Stimulated activated CD8-positive, alpha-beta memory T cell treated with anti-CD3 and anti-CD28 coated beads, Interleukin-12 subunit alpha, Interleukin-12 subunit beta, amount 100 ng/mL, for 24 hours (primary cell): ENCODE measurements at regions not wholly inside any gene's neighbourhood (a gene's known extent, or its start where the extent isn't known, plus 50 kb on each side); places are given as distances from the start of the nearest gene placed in this dataset.

Source experiments
- DNase-seq: peaks from one replicate; pipeline ENCODE4 v3.0.0-alpha.2; 2020; ENCODE audit errors: extremely low read depth

- no peak for DNase-seq
These were observed 82.9 kb downstream of the HES1 start for GRCh38 chr3:194218646-194219453.

GRCh38 chr3:194219826-194220410 lies 84.0 kb downstream of the HES1 start:
- no peak for DNase-seq

- DNase-seq, result no peak
These were observed 85.0 kb downstream of the HES1 start for GRCh38 chr3:194220901-194221326.

- DNase-seq, result no peak
These were observed 85.4 kb downstream of the HES1 start for GRCh38 chr3:194221336-194221735.

DNA sequence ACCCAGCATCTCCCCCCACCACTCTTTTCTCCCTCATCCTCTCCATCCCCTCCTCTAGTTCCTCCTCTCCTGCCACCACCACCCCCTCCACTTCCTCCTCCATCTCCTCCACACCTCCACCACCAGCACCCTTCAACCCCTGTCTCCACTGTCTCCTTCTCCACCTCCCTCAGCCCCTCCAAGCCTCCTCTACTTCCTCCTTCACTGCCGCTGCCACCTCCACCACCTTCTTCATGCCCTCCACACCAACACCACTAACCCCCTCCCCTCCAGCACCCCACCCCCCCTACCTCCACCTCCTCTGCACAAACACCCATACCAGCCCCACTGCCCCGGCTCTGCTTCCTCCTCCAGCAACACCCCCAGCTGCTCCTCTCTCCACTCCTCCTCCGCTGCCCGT lies 88.0 kb downstream of the HES1 start:
- DNase-seq, result no peak

GRCh38 chr3:194224471-194225417 lies 88.8 kb downstream of the HES1 start:
- DNase-seq, result no peak

DNA sequence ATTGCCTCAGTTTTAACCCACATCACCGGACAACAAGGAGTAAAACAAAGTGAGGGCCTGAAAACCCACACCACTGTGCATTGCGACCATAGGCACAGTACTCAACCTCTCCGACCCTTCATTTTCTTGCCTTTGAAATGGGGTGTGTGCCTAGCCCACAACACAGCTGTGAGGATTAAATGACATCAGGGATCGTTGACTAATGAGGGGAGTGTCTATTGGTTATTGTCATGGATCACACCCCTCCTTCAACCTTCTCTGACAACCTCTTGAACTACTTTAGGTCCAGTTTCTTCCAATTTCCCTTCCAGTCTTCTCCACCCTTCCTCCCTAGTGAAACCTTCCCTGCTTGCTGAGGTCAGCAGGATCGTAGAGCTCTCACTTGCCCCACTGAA lies 89.5 kb downstream of the HES1 start:
- DNase-seq, result no peak

- DNase-seq, result no peak
These were observed 90.2 kb downstream of the HES1 start for GRCh38 chr3:194225988-194226663.

DNA sequence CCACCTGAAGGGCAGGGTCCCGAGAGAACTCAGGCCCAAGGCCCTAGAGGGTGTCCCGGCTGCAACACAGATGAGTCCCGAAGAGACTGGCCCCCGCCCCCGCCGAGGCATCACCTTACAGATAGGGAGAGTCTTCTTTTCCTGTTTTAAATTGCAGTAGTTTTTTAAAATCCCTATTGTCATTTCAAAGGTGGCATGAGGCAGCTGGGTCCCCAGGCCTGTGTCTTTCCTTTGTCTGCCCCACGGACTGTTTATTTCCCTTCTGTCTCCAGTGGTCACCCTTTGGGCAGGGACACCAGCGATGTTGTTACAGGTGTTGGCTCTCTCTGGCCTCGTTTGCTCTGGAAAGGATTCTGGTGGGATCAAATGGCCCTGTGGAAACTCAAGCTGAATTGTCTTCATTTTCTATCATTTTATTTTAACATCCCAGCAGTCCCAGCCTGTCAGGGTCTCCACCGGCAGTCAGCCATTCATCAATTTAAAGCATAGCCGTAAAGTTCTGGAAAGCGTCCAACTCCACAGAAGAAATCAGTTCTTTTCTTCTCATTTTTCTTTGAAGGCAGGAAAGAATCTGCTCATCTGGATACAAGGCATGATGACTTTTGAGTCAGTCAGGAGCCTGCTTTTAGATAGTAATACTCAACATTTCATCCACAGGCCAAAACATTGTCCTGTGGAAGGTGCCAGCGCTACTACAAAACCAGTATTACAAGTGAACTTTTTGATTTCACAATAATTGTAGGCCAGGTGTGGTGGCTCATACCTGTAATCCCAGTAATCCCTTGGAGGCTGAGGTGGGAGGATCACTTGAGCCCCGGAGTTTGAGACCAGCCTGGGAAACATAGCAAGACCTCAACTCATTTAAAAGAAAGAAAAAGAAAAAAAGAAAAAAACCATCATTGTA lies 96.2 kb downstream of the HES1 start:
- DNase-seq, result no peak

GRCh38 chr3:194233150-194233549 lies 97.2 kb downstream of the HES1 start:
- no peak for DNase-seq

- DNase-seq, result no peak
These were observed 99.2 kb downstream of the HES1 start for GRCh38 chr3:194235160-194235559.

- DNase-seq, result no peak
These were observed 101.2 kb downstream of the HES1 start for GRCh38 chr3:194237110-194237509.

- no peak for DNase-seq
These were observed 104.8 kb downstream of the HES1 start for GRCh38 chr3:194240766-194241165.

DNA sequence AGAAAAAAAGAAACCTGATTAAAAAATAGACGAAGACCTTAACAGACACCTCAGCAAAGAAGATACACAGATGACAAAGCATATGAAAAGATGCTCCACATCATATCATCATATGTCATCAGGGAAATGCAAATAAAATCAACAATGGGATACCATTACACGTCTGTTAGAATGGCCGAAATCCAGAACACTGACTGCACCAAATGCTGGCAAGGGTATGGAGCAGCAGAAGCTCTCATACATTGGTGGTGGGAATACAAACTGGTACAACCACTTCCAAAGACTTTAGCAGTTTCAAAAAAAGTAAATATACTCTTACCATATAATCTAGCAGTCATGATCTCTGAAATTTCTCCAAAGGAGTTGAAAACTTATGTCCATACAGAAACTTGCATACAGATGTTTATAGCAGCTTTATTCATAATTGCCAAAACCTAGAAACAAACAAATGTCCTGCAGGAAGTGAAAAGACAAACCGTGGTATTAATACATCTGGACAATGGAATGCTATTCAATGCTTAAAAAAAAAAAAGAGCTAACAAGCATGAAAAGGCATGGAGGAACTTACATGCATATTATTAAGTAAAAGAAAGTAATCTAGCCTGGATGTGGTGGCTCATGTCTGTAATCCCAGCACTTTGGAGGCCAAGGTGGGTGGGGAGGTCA lies 107.4 kb downstream of the HES1 start:
- DNase-seq, result no peak

DNA sequence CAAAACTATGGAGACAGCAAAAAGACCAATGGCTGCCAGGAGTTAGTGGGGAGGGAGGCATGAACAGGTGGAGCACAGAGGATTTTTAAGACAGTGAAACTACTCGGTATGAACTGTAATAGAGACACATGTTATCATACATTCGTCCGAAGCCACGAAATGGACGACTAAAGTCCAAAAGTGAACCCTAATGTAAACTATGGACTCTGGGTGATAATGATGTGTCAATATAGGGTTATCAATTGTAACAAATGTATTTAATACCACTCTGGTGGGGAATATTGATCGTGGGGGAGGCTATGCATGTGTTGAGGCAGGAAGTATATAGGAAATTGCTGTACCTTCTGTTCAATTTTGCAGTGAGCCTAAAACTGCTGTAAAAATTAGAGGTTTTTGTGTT lies 107.0 kb downstream of the CPN2 start:
- no peak for DNase-seq

- DNase-seq, result no peak
These were observed 105.7 kb downstream of the CPN2 start for GRCh38 chr3:194245474-194245873.

- no peak for DNase-seq
These were observed 105.1 kb downstream of the CPN2 start for GRCh38 chr3:194245975-194246561.

GRCh38 chr3:194246709-194247349 lies 104.3 kb downstream of the CPN2 start:
- no peak for DNase-seq

GRCh38 chr3:194247350-194247740 lies 103.8 kb downstream of the CPN2 start:
- no peak for DNase-seq
